ENCODE measurements at regions not wholly inside any gene's neighbourhood (a gene's known extent, or its start where the extent isn't known, plus 50 kb on each side); places are given as distances from the start of the nearest gene placed in this dataset.

DNA sequence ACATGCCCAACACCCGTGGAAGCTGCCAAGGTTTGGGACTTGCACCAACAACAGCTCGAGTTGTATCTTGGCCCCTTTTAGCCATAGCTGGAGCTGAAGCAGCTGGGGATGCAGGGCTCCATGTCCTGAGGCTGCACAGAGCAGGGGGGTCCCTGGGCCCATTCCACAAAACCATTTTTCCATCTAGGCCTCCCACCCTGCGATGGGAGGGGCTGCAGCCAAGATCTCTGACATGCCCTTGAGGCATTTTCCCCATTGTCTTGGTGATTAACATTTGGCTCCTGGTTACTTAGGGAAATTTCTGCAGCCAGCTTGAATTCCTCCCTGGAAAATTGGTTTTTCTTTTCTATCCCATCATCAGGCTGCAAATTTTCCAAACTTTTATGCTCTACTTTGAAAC, 637.8 kb upstream of the VSTM2A start:
- BruUV-seq (replicated peaks) = no TSS peak
- CTCF ChIA-PET = no interaction called here

DNA sequence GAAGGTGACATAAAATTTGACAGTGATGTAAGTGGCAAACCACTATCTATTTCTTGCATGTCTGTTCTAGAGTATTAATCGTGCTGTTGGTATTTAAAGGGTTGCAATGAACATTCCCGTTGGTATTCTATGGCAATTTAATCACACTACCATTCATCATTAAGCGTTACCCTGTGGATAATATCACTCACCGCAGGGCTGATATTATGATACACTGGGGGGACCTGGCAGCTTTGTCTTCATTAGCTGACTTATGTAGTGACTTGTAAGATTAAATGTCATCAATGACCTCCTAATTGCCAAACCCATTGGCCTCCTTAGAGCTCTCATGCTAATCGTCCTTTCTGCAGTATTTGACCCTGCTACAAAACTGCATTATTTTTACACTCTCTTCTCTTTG, 624.5 kb upstream of the VSTM2A start:
- BruUV-seq (replicated peaks) = no TSS peak
- DNase-seq (ENCODE audit: low read depth, low spot score) = no peak
- no peak for FAIRE-seq
- ChIA-PET POLR2A (no interaction called here), CTCF (no interaction called here)
- H3K36me3 ChIP-seq (ENCODE audit: control insufficient read depth in 2 of 2, extremely low read depth in 1 of 2, insufficient read depth in 2 of 2, low read length in 2 of 2) = no peaks in the 10 kb centered on the region
- H4K20me1 ChIP-seq (replicated peaks; ENCODE audit: control insufficient read depth, extremely low read depth, insufficient read depth, low read length) = no peaks in the 10 kb centered on the region
- no peak overlapping the region for H3K4me2 ChIP-seq (ENCODE audit: insufficient read depth, low read length)
- no peak for TF ChIP-seq MYC (IDR thresholded peaks at IDR 0.05; ENCODE audit: low read depth, low read length)
- no peak for TF ChIP-seq JUN (IDR thresholded peaks at IDR 0.05; ENCODE audit: borderline replicate concordance, insufficient read depth, insufficient read length, low read depth)
- TF ChIP-seq, protein P1, sequence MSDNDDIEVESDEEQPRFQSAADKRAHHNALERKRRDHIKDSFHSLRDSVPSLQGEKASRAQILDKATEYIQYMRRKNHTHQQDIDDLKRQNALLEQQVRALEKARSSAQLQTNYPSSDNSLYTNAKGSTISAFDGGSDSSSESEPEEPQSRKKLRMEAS (IDR thresholded peaks at IDR 0.05; ENCODE audit: insufficient read depth, insufficient read length) = no peak
- no peak for TF ChIP-seq EZH2 (IDR thresholded peaks at IDR 0.05; ENCODE audit: borderline replicate concordance, low read depth, low read length, severe bottlenecking)
- TF ChIP-seq POLR2AphosphoS5 (IDR thresholded peaks at IDR 0.05; ENCODE audit: insufficient read depth, low read depth, low read length) = no peak
- no peak for TF ChIP-seq FOS (IDR thresholded peaks at IDR 0.05; ENCODE audit: borderline replicate concordance, insufficient read depth, low read length)
- no peak overlapping the region for H3K27ac ChIP-seq (ENCODE audit: insufficient read depth, low read depth, low read length)
- no peaks in the 10 kb centered on the region for H3K79me2 ChIP-seq (ENCODE audit: control insufficient read depth, insufficient read depth, low read length)
- no peak overlapping the region for H3K4me3 ChIP-seq (replicated peaks in 1 of 3; ENCODE audit: insufficient read depth in 1 of 3, low read depth in 1 of 3, low read length in 3 of 3)
- H3K9ac ChIP-seq (replicated peaks; ENCODE audit: extremely low read depth, insufficient read depth, low read length) = no peak overlapping the region
- intact Hi-C loops (cut with micrococcal nuclease) = no loop called here
- H2AFZ ChIP-seq (ENCODE audit: low read depth, low read length) = no peak overlapping the region
- H3K4me1 ChIP-seq (ENCODE audit: control insufficient read depth, extremely low read depth, insufficient read depth, low read length) = no peaks in the 10 kb centered on the region
- no peaks in the 10 kb centered on the region for H3K27me3 ChIP-seq (ENCODE audit: control insufficient read depth in 2 of 2, insufficient read depth in 2 of 2, low read length in 2 of 2)
- H3K9me1 ChIP-seq (replicated peaks; ENCODE audit: control insufficient read depth, extremely low read depth, insufficient read depth, low read length) = no peaks in the 10 kb centered on the region
- H3K9me3 ChIP-seq (replicated peaks; ENCODE audit: control insufficient read depth, insufficient read depth, low read length) = no peaks in the 10 kb centered on the region
- dilution Hi-C loops (cut with MboI; ENCODE audit: extremely low pct_ligation_motif_present, low sequenced_read_pairs) = no loop called here

More for the DNA sequence above, 637.8 kb upstream of the VSTM2A start:
- dilution Hi-C loops (cut with MboI; ENCODE audit: extremely low pct_ligation_motif_present, low sequenced_read_pairs) = no loop called here
- Histone ChIP-seq H3K27me3 (ENCODE audit: control insufficient read depth in 2 of 2, insufficient read depth in 2 of 2, low read length in 2 of 2) (no peaks in the 10 kb centered on the region), H4K20me1 (replicated peaks; ENCODE audit: control insufficient read depth, extremely low read depth, insufficient read depth, low read length) (no peaks in the 10 kb centered on the region), H3K36me3 (ENCODE audit: control insufficient read depth in 2 of 2, extremely low read depth in 1 of 2, insufficient read depth in 2 of 2, low read length in 2 of 2) (no peaks in the 10 kb centered on the region), H3K9me1 (replicated peaks; ENCODE audit: control insufficient read depth, extremely low read depth, insufficient read depth, low read length) (no peaks in the 10 kb centered on the region), H2AFZ (ENCODE audit: low read depth, low read length) (no peak overlapping the region), H3K9ac (replicated peaks; ENCODE audit: extremely low read depth, insufficient read depth, low read length) (no peak overlapping the region), H3K27ac (ENCODE audit: insufficient read depth, low read depth, low read length) (no peak overlapping the region), H3K4me2 (ENCODE audit: insufficient read depth, low read length) (no peak overlapping the region), H3K4me3 (replicated peaks in 1 of 3; ENCODE audit: insufficient read depth in 1 of 3, low read depth in 1 of 3, low read length in 3 of 3) (no peak overlapping the region), H3K4me1 (ENCODE audit: control insufficient read depth, extremely low read depth, insufficient read depth, low read length) (no peaks in the 10 kb centered on the region), H3K79me2 (ENCODE audit: control insufficient read depth, insufficient read depth, low read length) (no peaks in the 10 kb centered on the region), H3K9me3 (replicated peaks; ENCODE audit: control insufficient read depth, insufficient read depth, low read length) (peaks cover 2% of the 10 kb centered on the region)
- no peak for FAIRE-seq
- intact Hi-C loops (cut with micrococcal nuclease) = no loop called here
- no peak for TF ChIP-seq FOS (IDR thresholded peaks at IDR 0.05; ENCODE audit: borderline replicate concordance, insufficient read depth, low read length)
- no peak for TF ChIP-seq GATA2 (IDR thresholded peaks at IDR 0.05; ENCODE audit: insufficient read depth, insufficient read length, low read depth, low read length)
- TF ChIP-seq, protein P1 (IDR thresholded peaks at IDR 0.05; ENCODE audit: insufficient read depth, insufficient read length) = no peak
- TF ChIP-seq, protein P2, sequence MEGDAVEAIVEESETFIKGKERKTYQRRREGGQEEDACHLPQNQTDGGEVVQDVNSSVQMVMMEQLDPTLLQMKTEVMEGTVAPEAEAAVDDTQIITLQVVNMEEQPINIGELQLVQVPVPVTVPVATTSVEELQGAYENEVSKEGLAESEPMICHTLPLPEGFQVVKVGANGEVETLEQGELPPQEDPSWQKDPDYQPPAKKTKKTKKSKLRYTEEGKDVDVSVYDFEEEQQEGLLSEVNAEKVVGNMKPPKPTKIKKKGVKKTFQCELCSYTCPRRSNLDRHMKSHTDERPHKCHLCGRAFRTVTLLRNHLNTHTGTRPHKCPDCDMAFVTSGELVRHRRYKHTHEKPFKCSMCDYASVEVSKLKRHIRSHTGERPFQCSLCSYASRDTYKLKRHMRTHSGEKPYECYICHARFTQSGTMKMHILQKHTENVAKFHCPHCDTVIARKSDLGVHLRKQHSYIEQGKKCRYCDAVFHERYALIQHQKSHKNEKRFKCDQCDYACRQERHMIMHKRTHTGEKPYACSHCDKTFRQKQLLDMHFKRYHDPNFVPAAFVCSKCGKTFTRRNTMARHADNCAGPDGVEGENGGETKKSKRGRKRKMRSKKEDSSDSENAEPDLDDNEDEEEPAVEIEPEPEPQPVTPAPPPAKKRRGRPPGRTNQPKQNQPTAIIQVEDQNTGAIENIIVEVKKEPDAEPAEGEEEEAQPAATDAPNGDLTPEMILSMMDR (IDR thresholded peaks at IDR 0.05; ENCODE audit: extremely low read depth in 1 of 2, insufficient read depth in 1 of 2, low read depth in 1 of 2, low read length in 2 of 2) = no peak
- TF ChIP-seq MYC (IDR thresholded peaks at IDR 0.05; ENCODE audit: low read depth, low read length) = no peak
- TF ChIP-seq POLR2AphosphoS5 (IDR thresholded peaks at IDR 0.05; ENCODE audit: insufficient read depth, low read depth, low read length) = no peak
- no peak for TF ChIP-seq POLR2A (IDR thresholded peaks at IDR 0.05; ENCODE audit: low read depth, low read length)
- DNase-seq (ENCODE audit: low read depth, low spot score) = no peak
- POLR2A ChIA-PET = no interaction called here

Measured in endothelial cell of umbilical vein (primary cell).